OCI-LY1 (cell line): ENCODE measurements at regions not wholly inside any gene's neighbourhood (a gene's known extent, or its start where the extent isn't known, plus 50 kb on each side); places are given as distances from the start of the nearest gene placed in this dataset.

Experiments used
- H2AFZ ChIP-seq: fragments of 200-600 bp; sonication (generic), shearing (Covaris generic); 2 replicates; pipeline ENCODE4 v1.6.0; 2014; ENCODE audit warnings: antibody characterized with exemption, mild to moderate bottlenecking, low read length
- H3F3A ChIP-seq: fragments of 200-600 bp; sonication (generic), shearing (Covaris generic); 2 replicates; pipeline ENCODE4 v1.6.0; 2014; ENCODE audit warnings: mild to moderate bottlenecking, antibody characterized with exemption, low read length, moderate library complexity; ENCODE audit not compliant: insufficient read depth
- H3K27ac ChIP-seq: fragments of 200-600 bp; sonication (generic); 2 replicates; pipeline ENCODE4 v1.5.1; 2014; ENCODE audit warnings: low read length, mixed run types, mild to moderate bottlenecking, low read depth; ENCODE audit not compliant: poor library complexity, severe bottlenecking
- H3K27me3 ChIP-seq: fragments of 200-600 bp; sonication (generic); 2 replicates; pipeline ENCODE4 v1.6.0; 2014; ENCODE audit warnings: antibody characterized with exemption, mild to moderate bottlenecking, low read length, moderate library complexity; ENCODE audit not compliant: insufficient read depth
- H3K36me3 ChIP-seq: fragments of 200-600 bp; sonication (generic); 2 replicates; pipeline ENCODE4 v1.6.1; 2014; ENCODE audit warnings: mild to moderate bottlenecking, antibody characterized with exemption, low read length, moderate library complexity, mixed read lengths; ENCODE audit not compliant: insufficient read depth
- H3K4me1 ChIP-seq: fragments of 200-600 bp; sonication (generic); 2 replicates; pipeline ENCODE4 v1.5.1; 2014; ENCODE audit warnings: mild to moderate bottlenecking, low read length, moderate library complexity; ENCODE audit not compliant: insufficient read depth, severe bottlenecking
- H3K4me2 ChIP-seq: fragments of 200-600 bp; sonication (generic), shearing (Covaris generic); 2 replicates; pipeline ENCODE4 v1.6.1; 2014; ENCODE audit warnings: low read length
- H3K4me3 ChIP-seq: fragments of 200-600 bp; sonication (generic); 2 replicates; pipeline ENCODE4 v1.5.1; 2014; ENCODE audit warnings: low read length, low read depth, mild to moderate bottlenecking, mixed read lengths; ENCODE audit not compliant: poor library complexity, severe bottlenecking
- H3K79me2 ChIP-seq: fragments of 200-600 bp; shearing (Covaris generic); 2 replicates; pipeline ENCODE4 v1.6.1; 2016; ENCODE audit warnings: mixed run types, low read length, mixed read lengths; ENCODE audit not compliant: insufficient read depth
- H3K9ac ChIP-seq: fragments of 200-600 bp; sonication (generic), shearing (Covaris generic); 2 replicates; pipeline ENCODE4 v1.6.1; 2014; ENCODE audit warnings: mild to moderate bottlenecking, low read length, mixed read lengths
- H3K9me2 ChIP-seq: fragments of 200-600 bp; sonication (generic), shearing (Covaris generic); 2 replicates; pipeline ENCODE4 v1.6.1; 2014; ENCODE audit warnings: low read depth, mild to moderate bottlenecking, low read length, mixed read lengths
- H3K9me3 ChIP-seq: fragments of 200-600 bp; shearing (Covaris generic); 2 replicates; pipeline ENCODE4 v1.6.1; 2014; ENCODE audit warnings: low read length, mixed read lengths
- H4K20me1 ChIP-seq: fragments of 200-600 bp; sonication (generic), shearing (Covaris generic); 2 replicates; pipeline ENCODE4 v1.6.0; 2016; ENCODE audit warnings: mild to moderate bottlenecking, low read length; ENCODE audit not compliant: insufficient read depth
- CTCF ChIP-seq: fragments of 200-600 bp; sonication (generic), shearing (Covaris generic); IDR thresholded peaks from 2 replicates; pipeline ENCODE4 v1.5.1; 2017; ENCODE audit warnings: mild to moderate bottlenecking, antibody characterized with exemption, low read length, moderate library complexity, mixed read lengths
- EZH2 ChIP-seq: fragments of 200-600 bp; sonication (generic), shearing (Covaris generic); IDR thresholded peaks from 2 replicates; pipeline ENCODE4 v1.8.0; 2017; ENCODE audit warnings: borderline replicate concordance, mixed run types, mild to moderate bottlenecking, antibody characterized with exemption, low read length, moderate library complexity, mixed read lengths

DNA sequence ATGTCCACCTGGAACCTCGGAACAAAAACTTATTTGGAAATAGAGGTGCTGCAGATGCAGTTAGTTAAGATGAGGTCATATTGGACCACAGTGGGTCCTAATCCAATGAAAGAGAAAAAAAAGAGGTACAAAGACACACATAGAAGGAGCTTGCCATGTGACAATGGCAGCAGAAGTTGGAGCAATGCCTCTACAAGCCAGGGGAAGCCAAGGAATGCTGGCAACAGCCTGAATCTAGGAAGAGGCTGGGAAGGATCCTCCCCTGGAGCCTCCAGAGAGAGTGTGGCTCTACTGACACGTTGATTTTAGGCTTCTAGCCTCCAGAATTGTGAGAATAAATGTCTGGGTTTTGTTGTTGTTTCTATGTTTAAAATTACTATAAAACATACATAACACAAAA is 521.8 kb upstream of the CCDC196 start:
- Histone ChIP-seq H3K36me3 (no peaks in the 10 kb centered on the region), H3K79me2 (no peaks in the 10 kb centered on the region), H3K4me3 (no peak overlapping the region), H3K9ac (no peak overlapping the region), H3K27ac (no peak overlapping the region), H3K9me2 (no peaks in the 10 kb centered on the region), H3K27me3 (no peaks in the 10 kb centered on the region), H2AFZ (no peak overlapping the region), H3F3A (no peaks in the 10 kb centered on the region), H3K9me3 (no peaks in the 10 kb centered on the region), H3K4me1 (no peaks in the 10 kb centered on the region), H4K20me1 (no peaks in the 10 kb centered on the region), H3K4me2 (no peak overlapping the region)
- TF ChIP-seq EZH2: no peak
- TF ChIP-seq CTCF: no peak

DNA sequence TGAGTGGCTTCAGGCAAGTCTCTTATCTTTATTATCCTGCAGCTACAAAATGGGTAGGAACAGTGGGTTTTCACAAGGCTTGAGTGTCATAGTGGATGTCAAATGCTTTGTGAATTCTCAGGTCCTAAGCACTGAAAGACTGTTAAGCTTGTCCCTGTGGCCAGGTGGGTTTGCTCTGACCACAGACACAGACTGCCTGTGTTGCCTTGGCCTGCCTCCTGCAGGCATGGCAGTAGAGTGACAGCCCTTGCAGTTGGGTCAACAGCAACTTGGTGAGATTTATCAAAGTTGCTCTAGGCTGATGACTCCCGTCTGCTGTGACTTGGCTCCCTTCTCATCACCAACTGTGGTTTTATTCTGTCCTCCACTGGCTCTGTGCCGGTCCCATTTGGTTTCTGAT is 520.0 kb upstream of the CCDC196 start:
- Histone ChIP-seq H3K27me3 (no peaks in the 10 kb centered on the region), H4K20me1 (no peaks in the 10 kb centered on the region), H3K9me2 (no peaks in the 10 kb centered on the region), H3F3A (no peaks in the 10 kb centered on the region), H3K27ac (no peak overlapping the region), H3K36me3 (no peaks in the 10 kb centered on the region), H3K9ac (no peak overlapping the region), H2AFZ (no peak overlapping the region), H3K79me2 (no peaks in the 10 kb centered on the region), H3K4me2 (no peak overlapping the region), H3K9me3 (no peaks in the 10 kb centered on the region), H3K4me3 (no peak overlapping the region), H3K4me1 (no peaks in the 10 kb centered on the region)
- no peak for TF ChIP-seq CTCF
- no peak for TF ChIP-seq EZH2

DNA sequence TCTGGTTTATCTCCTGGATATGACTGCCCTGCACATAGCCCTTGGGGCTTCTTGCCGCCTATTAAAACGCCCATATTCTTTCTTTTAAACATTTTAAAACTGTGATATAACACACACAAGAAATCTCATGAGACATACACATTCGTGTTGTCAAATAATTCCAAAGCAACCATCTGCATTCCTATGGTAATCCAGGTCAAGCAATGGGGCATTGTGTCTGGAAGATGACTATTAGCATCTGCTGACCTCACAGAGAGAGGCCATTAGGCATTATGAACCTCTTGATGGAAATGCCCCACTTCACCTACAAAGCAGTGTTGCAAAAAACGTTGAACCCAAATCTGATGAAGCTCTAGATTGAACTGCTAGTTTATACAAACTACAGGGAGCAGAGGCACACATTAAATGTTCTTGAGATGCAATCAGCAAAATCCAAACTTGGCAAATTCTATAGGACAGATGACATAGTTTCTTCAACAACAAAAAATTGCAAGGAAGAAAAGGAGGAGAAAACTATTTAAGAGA is 513.8 kb upstream of the CCDC196 start:
- TF ChIP-seq EZH2 (no peak), CTCF (no peak)
- Histone ChIP-seq H3K4me1 (no peaks in the 10 kb centered on the region), H3K36me3 (no peaks in the 10 kb centered on the region), H3F3A (no peaks in the 10 kb centered on the region), H3K27me3 (no peaks in the 10 kb centered on the region), H3K79me2 (no peaks in the 10 kb centered on the region), H3K4me2 (no peak overlapping the region), H3K27ac (no peak overlapping the region), H3K9me2 (no peaks in the 10 kb centered on the region), H3K4me3 (no peak overlapping the region), H3K9me3 (no peaks in the 10 kb centered on the region), H2AFZ (no peak overlapping the region), H4K20me1 (no peaks in the 10 kb centered on the region), H3K9ac (no peak overlapping the region)
